Smooth muscle cell (in vitro differentiated cells): ENCODE measurements at regions not wholly inside any gene's neighbourhood (a gene's known extent, or its start where the extent isn't known, plus 50 kb on each side); places are given as distances from the start of the nearest gene placed in this dataset.
A peak's percentile ranks its signal among the peaks of the same experiment; 100 is the strongest.

Source experiments
- DNase-seq: peaks from one replicate; lab custom pipeline; 2025; ENCODE audit not compliant: unreplicated experiment; lab: John Stamatoyannopoulos, UW
- H2AFZ ChIP-seq: fragments of 200-600 bp; sonication (generic); 2 replicates; pipeline ENCODE4 v1.6.0; 2016; ENCODE audit warnings: antibody characterized with exemption, low read depth, mild to moderate bottlenecking
- H3F3A ChIP-seq: fragments of 200-600 bp; sonication (generic); 2 replicates; pipeline ENCODE4 v1.6.0; 2017; ENCODE audit warnings: antibody characterized with exemption, low read depth
- H3K27ac ChIP-seq: fragments of 200-600 bp; sonication (generic); 2 replicates; pipeline ENCODE4 v1.5.1; 2016; ENCODE audit warnings: low read depth, mild to moderate bottlenecking
- H3K27me3 ChIP-seq: fragments of 200-600 bp; sonication (generic); 2 replicates; pipeline ENCODE4 v1.6.1; 2016; ENCODE audit warnings: low read depth, mild to moderate bottlenecking
- H3K36me3 ChIP-seq: fragments of 200-600 bp; sonication (generic); 2 replicates; pipeline ENCODE4 v1.5.1; 2016; ENCODE audit warnings: low read depth
- H3K4me1 ChIP-seq: fragments of 200-600 bp; sonication (generic); 2 replicates; pipeline ENCODE4 v1.5.1; 2016; ENCODE audit warnings: low read depth
- H3K4me2 ChIP-seq: fragments of 200-600 bp; sonication (generic); 2 replicates; pipeline ENCODE4 v1.6.0; 2016; ENCODE audit warnings: mild to moderate bottlenecking
- H3K4me3 ChIP-seq: fragments of 200-600 bp; sonication (generic); 2 replicates; pipeline ENCODE4 v1.5.1; 2016; ENCODE audit warnings: mild to moderate bottlenecking
- H3K79me2 ChIP-seq: fragments of 200-600 bp; sonication (generic); 2 replicates; pipeline ENCODE4 v1.6.0; 2016; ENCODE audit warnings: low read depth, mild to moderate bottlenecking
- H3K9ac ChIP-seq: fragments of 200-600 bp; sonication (generic); 2 replicates; pipeline ENCODE4 v1.6.0; 2016; ENCODE audit warnings: low read depth
- H3K9me3 ChIP-seq: fragments of 200-600 bp; sonication (generic); replicated peaks from 2 replicates; pipeline ENCODE4 v1.5.1; 2016; ENCODE audit warnings: low read depth
- H4K20me1 ChIP-seq: fragments of 200-600 bp; sonication (generic); 2 replicates; pipeline ENCODE4 v1.6.0; 2016; ENCODE audit warnings: low read depth
- CTCF ChIP-seq: fragments of 200-600 bp; sonication (generic); IDR thresholded peaks from 2 replicates; pipeline ENCODE4 v1.5.1; 2017; ENCODE audit warnings: borderline replicate concordance, mild to moderate bottlenecking, antibody characterized with exemption; ENCODE audit not compliant: insufficient read depth, poor library complexity, severe bottlenecking
- WGBS: methylation state at CpG from one replicate; pipeline ENCODE4 v1.1.7; 2016; ENCODE audit warnings: low lambda C conversion rate; 5-methylcytosine and 5-hydroxymethylcytosine counted together

- no peak for TF ChIP-seq CTCF
- Histone ChIP-seq H3K79me2 (no peaks in the 10 kb centered on the region), H4K20me1 (no peaks in the 10 kb centered on the region)
Observed at GRCh38 chr6:156593893-156594292, 183.3 kb upstream of the ARID1B start.

DNA sequence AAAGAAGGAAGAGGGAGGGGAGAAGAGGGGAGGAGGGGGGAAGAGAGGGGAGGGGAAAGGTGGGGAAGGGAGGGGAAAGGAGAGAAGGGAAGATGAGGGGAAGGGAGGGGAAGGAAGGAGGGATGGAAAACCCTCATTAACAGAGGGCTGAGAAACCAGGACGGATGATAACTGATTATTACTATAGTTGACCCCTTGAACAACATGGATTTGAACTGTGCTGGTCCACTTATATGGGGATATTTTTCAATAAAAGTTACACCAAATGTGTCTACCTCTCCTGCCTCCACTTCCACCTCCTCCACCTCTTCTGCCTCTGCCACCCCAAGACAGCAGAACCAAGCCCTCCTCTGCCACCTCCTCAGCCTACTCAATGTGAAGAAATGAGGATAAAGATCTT lies 184.1 kb upstream of the ARID1B start:
- no peak for TF ChIP-seq CTCF
- H3K9ac ChIP-seq: no peak overlapping the region
- no peak for DNase-seq
- no peak overlapping the region for H3K4me2 ChIP-seq
- no peak overlapping the region for H3K27ac ChIP-seq
- H2AFZ ChIP-seq: no peak overlapping the region
- peaks cover 4% of the 10 kb centered on the region for H3K4me1 ChIP-seq
- H3K27me3 ChIP-seq: peaks cover 6% of the 10 kb centered on the region
- no peaks in the 10 kb centered on the region for H3K79me2 ChIP-seq
- H4K20me1 ChIP-seq: no peaks in the 10 kb centered on the region
- H3F3A ChIP-seq: no peaks in the 10 kb centered on the region
- no CpG with 5 or more reads among the region's 1 CpG for WGBS
- no peak overlapping the region for H3K4me3 ChIP-seq
- no peaks in the 10 kb centered on the region for H3K9me3 ChIP-seq
- no peaks in the 10 kb centered on the region for H3K36me3 ChIP-seq

More at GRCh38 chr6:156593893-156594292, 183.3 kb upstream of the ARID1B start:
- Histone ChIP-seq H3F3A (no peaks in the 10 kb centered on the region), H3K27ac (no peak overlapping the region), H2AFZ (no peak overlapping the region), H3K27me3 (peaks cover 6% of the 10 kb centered on the region), H3K4me3 (no peak overlapping the region), H3K4me1 (peaks cover 4% of the 10 kb centered on the region), H3K4me2 (no peak overlapping the region), H3K9ac (no peak overlapping the region), H3K36me3 (no peaks in the 10 kb centered on the region), H3K9me3 (no peaks in the 10 kb centered on the region)
- no peak for DNase-seq
- 81% methylated on average over 3 of the region's 3 CpGs for WGBS

DNA sequence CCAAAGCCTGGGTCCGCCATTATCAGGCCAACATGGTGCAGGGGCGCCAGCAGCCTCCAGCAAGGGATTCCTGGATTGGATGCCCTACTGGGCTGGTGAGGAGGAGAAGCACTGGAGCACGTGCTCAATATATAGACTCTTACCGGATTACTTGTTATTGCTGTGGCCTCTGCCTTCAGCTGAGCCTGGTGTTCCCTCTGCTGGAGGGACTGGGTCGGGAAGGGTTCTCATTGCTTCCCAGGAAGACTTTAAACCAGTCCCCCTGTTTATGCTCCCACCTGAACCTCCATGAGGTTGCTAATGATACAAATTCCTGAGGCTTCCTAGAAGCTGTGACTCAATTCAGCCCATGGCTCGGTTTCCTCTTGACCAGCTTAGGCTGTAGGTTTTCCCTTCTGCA lies 186.7 kb upstream of the ARID1B start:
- Histone ChIP-seq H3K4me2 (peak overlapping the region; percentile 83), H3K9ac (no peak overlapping the region), H3K4me1 (peaks cover 9% of the 10 kb centered on the region), H4K20me1 (no peaks in the 10 kb centered on the region), H2AFZ (no peak overlapping the region), H3K4me3 (no peak overlapping the region), H3K9me3 (no peaks in the 10 kb centered on the region), H3K27ac (peak overlapping the region; percentile 55), H3K36me3 (no peaks in the 10 kb centered on the region), H3K79me2 (no peaks in the 10 kb centered on the region), H3K27me3 (peaks cover 3% of the 10 kb centered on the region), H3F3A (no peaks in the 10 kb centered on the region)
- no peak for TF ChIP-seq CTCF
- WGBS: 61% methylated on average over 6 of the region's 6 CpGs
- DNase-seq: no peak

DNA sequence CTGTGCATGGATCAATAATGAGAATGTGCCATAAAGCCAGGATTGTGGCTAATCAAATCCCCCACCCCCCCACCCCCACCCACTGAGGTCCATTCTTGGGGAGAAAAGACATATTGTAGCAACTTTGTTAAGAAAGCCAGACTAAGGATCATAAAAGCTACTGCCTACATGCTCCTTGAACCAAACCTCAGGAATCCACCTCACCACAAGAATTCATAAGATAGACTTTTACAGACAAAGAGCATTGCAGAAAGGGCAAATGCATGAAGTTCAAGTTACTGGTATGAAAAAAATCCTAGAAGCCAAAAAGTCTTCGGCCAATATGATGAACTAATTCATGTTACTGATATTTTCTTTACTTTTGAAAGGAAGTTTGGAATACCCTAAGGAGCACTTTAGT lies 187.9 kb upstream of the ARID1B start:
- Histone ChIP-seq H3K27me3 (peaks cover 3% of the 10 kb centered on the region), H3F3A (no peaks in the 10 kb centered on the region), H3K79me2 (no peaks in the 10 kb centered on the region), H3K9ac (no peak overlapping the region), H3K4me2 (peak overlapping the region; percentile 83), H2AFZ (no peak overlapping the region), H3K36me3 (no peaks in the 10 kb centered on the region), H3K27ac (peak overlapping the region; percentile 55), H3K4me3 (no peak overlapping the region), H3K4me1 (peaks cover 9% of the 10 kb centered on the region), H3K9me3 (no peaks in the 10 kb centered on the region), H4K20me1 (no peaks in the 10 kb centered on the region)
- TF ChIP-seq CTCF: no peak
- no peak for DNase-seq
- 13% methylated on average over 1 of the region's 1 CpG for WGBS
